ENCODE measurements at regions not wholly inside any gene's neighbourhood (a gene's known extent, or its start where the extent isn't known, plus 50 kb on each side); places are given as distances from the start of the nearest gene placed in this dataset.

DNA sequence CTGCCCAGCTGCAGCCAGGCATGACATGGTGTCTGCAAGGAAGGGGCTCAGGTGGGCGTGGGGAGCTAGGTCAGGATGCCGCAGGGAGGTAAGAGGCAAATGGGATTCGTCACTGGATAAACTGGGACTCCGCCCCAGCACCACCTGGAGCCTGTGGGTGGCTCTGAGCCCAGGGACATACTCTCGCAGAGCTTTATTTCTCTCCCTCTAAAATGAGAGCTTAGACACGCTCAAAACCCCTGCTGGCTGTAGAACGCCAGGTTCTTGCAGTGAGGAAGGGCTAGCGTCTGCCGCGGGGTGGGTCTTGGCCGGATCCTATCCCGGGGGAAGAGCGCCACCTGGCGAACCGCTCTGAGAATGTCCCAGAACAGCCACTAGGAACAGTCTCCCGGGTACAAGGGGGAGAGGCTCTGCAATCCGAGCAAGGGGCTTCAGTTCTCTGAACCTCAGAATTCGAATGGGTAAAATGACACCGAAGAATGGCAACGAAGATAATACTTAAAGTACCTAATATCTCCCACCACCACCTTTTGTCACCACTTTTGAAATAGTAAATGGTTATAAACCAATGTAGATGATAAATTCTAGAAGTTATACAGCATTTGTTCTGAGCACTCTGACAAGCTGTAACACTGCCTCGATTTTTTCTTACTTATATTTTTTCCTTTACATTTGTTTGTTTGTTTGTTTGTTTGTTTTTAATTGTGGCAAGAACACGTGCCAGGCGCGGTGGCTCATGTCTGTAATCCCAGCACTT, 53.2 kb upstream of the SRGAP3 start:
- no peak for TF ChIP-seq POLR2A (IDR thresholded peaks at IDR 0.05)
- TF ChIP-seq, protein P1, sequence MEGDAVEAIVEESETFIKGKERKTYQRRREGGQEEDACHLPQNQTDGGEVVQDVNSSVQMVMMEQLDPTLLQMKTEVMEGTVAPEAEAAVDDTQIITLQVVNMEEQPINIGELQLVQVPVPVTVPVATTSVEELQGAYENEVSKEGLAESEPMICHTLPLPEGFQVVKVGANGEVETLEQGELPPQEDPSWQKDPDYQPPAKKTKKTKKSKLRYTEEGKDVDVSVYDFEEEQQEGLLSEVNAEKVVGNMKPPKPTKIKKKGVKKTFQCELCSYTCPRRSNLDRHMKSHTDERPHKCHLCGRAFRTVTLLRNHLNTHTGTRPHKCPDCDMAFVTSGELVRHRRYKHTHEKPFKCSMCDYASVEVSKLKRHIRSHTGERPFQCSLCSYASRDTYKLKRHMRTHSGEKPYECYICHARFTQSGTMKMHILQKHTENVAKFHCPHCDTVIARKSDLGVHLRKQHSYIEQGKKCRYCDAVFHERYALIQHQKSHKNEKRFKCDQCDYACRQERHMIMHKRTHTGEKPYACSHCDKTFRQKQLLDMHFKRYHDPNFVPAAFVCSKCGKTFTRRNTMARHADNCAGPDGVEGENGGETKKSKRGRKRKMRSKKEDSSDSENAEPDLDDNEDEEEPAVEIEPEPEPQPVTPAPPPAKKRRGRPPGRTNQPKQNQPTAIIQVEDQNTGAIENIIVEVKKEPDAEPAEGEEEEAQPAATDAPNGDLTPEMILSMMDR (IDR thresholded peaks at IDR 0.05): peak; percentile 91 to 97 (median 96)

All from prostate gland (tissue), 2 donors.